Sigmoid colon (tissue), 4 donors: ENCODE measurements at regions not wholly inside any gene's neighbourhood (a gene's known extent, or its start where the extent isn't known, plus 50 kb on each side); places are given as distances from the start of the nearest gene placed in this dataset.

ENCODE experiments used
- CTCF ChIP-seq, 4 experiments: fragments of 450-650 bp in 3 of 4; fragments of 200-600 bp in 1 of 4; IDR thresholded peaks; one replicate each; pipeline ENCODE4 v1.5.1; 2016 to 2019; ENCODE audit warnings: antibody characterized with exemption in 4 of 4, mild to moderate bottlenecking in 3 of 4, moderate library complexity in 2 of 4
- EP300 ChIP-seq, 4 donors: sonication (generic); formaldehyde crosslinking; IDR thresholded peaks; one replicate each; pipeline ENCODE4 v1.6.1; 2017; ENCODE audit warnings: antibody characterized with exemption in 4 of 4
- POLR2AphosphoS5 ChIP-seq, 4 donors: sonication (generic); formaldehyde crosslinking; IDR thresholded peaks; one replicate each; pipeline ENCODE4 v1.6.1; 2017; ENCODE audit warnings: antibody characterized with exemption in 4 of 4

GRCh38 chr17:55846745-55847144, 95.9 kb downstream of the PCTP start:
- no peak for TF ChIP-seq POLR2AphosphoS5 (IDR thresholded peaks at IDR 0.05)
- no peak for TF ChIP-seq CTCF (IDR thresholded peaks at IDR 0.05)
- no peak for TF ChIP-seq EP300 (IDR thresholded peaks at IDR 0.05)
